Fibroblast of pulmonary artery (primary cell): ENCODE measurements at regions not wholly inside any gene's neighbourhood (a gene's known extent, or its start where the extent isn't known, plus 50 kb on each side); places are given as distances from the start of the nearest gene placed in this dataset.

Experiments
- DNase-seq: peaks from one replicate; pipeline ENCODE4 v3.0.0-alpha.2; 2010; ENCODE audit warnings: low read depth
- H3K4me3 ChIP-seq: replicated peaks from 2 replicates; pipeline ENCODE4 v1.5.1; 2011; ENCODE audit warnings: low read depth, mild to moderate bottlenecking, control low read depth, low read length, moderate library complexity
- TF ChIP-seq, protein P1 (sequence below): IDR thresholded peaks from 2 replicates; pipeline ENCODE4 v1.5.1; 2011; ENCODE audit warnings: mild to moderate bottlenecking, control low read depth, low read length, inconsistent platforms; ENCODE audit errors: missing control alignments

DNA sequence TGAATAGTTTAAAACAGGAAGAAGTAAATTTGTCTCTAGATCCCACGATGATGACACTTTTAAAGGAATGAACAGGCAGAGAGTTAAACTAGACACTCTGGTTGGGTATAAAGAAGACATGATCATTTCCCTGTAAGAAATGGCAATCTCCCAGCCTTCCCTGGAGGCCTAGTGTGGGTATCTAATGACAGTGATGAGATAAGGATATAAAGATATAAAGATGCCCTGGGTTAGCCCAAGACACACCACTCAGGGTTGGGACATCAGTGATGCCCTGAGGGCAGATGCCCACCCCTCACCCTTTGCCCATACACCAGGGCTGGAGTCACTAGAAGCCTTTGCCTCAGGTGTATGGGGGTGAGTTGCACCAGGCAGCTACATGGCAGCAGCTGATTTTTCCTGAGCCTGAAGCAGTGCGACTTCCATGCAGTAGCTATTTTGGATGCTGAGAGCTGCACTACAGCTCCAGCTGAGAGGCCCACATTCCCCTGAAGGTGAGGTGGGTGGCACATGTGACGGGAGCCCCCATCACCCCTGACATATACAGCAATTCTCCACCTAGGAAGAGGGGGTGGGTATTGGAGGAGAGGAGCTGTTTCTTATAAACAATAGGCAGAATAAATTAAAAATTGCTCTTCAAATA lies 177.5 kb downstream of the NDFIP2 start:
- H3K4me3 ChIP-seq = no peak overlapping the region
- TF ChIP-seq, protein P1, sequence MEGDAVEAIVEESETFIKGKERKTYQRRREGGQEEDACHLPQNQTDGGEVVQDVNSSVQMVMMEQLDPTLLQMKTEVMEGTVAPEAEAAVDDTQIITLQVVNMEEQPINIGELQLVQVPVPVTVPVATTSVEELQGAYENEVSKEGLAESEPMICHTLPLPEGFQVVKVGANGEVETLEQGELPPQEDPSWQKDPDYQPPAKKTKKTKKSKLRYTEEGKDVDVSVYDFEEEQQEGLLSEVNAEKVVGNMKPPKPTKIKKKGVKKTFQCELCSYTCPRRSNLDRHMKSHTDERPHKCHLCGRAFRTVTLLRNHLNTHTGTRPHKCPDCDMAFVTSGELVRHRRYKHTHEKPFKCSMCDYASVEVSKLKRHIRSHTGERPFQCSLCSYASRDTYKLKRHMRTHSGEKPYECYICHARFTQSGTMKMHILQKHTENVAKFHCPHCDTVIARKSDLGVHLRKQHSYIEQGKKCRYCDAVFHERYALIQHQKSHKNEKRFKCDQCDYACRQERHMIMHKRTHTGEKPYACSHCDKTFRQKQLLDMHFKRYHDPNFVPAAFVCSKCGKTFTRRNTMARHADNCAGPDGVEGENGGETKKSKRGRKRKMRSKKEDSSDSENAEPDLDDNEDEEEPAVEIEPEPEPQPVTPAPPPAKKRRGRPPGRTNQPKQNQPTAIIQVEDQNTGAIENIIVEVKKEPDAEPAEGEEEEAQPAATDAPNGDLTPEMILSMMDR = no peak
- no peak for DNase-seq

DNA sequence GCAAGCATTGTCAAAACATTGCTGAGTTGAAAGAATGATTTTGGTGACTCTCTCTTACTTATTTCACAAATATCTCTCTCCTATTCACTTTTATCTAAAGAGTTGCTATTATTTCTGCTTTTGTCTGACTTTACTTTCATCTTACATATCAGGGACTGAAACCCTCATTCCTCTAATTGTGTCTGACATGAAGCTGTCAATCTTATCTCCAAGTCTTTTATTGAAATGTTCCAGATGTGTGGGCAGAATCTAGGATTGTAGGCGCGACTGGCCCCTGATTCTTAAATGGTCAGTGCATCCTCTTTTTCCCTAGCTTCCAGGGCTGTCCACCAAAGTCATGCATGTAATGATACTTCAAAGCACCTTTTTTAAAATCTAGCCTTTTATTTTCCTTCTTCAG lies 174.6 kb downstream of the NDFIP2 start:
- TF ChIP-seq, protein P1 = no peak
- no peak overlapping the region for H3K4me3 ChIP-seq
- no peak for DNase-seq

DNA sequence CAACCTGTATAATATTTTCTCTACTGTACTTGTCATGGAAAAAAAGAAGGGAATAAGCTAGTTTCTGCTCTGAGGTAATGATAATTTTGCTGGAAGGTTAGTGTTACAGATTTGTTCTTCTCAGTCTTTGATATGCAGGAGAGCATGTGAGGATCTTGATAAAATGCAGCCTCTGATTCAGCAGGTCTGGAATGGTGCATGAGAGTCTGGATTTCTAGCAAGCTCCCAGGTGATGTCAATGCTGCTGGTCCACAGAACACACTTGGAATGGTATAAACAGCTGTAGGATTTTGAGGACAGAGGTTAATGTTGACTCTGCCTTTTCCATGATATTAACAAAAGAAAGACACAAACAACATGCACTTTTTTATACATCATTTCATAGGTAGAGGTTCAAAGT lies 173.6 kb downstream of the NDFIP2 start:
- TF ChIP-seq, protein P1 = no peak
- no peak for DNase-seq
- H3K4me3 ChIP-seq = no peak overlapping the region

DNA sequence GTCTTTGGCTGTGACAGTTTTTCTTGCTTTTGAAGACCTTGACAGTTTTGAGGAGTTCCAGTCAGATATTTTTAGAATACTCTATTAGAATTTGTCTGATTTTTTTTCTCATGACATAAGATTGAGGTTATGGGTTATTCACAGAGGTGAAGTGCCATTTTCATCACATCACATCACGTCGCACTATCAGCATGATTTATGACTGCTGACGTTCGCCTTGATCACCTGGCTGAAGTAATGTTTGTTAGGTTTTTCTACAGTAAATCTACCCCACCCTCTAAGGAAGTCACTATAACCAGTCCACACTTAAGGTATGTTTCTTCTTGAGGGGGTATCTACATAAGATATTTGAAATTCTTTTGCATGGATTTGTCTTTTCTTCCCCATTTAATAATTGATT lies 169.7 kb downstream of the NDFIP2 start:
- TF ChIP-seq, protein P1 = no peak
- no peak for DNase-seq
- no peak overlapping the region for H3K4me3 ChIP-seq

DNA sequence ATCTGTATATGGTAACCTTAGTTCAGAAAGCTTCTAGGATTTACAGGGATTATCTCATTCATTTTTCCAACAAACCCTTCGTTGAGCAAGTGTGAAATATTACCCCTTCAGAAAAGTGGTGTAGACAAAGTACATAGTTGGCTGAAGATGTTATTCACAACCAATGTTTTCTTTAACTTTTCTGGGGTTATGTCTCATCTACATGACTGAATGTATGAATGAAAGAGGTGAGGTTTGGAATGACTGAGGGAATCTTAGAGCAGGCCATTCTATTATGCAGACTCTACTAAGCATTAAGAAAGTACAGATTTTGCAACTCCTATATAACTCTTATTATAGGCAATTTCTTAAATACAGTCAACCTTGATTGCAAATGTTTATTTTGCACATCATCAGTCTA lies 167.2 kb downstream of the NDFIP2 start:
- DNase-seq = no peak
- TF ChIP-seq, protein P1 = no peak
- H3K4me3 ChIP-seq = no peak overlapping the region

DNA sequence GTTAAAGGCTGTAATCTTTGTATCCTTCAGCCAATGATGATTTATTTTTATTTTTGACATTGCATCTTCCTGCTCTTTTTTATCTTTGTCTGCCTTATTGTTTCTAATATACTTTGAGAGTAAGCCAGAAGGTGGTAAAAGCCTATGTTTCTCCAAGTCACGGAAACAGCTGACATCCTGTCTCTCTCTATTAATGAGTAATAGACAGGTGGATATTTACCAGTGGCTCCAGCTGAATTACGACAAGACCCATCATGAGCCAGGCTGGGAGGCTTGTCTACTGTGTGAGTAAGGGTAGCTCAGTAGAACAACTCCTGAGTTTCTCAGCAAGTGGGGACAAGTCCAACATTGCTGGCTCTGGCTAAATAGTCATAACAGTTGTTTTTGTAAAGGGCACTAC lies 166.6 kb downstream of the NDFIP2 start:
- peak; percentile 5 for DNase-seq
- TF ChIP-seq, protein P1 = no peak
- H3K4me3 ChIP-seq = no peak overlapping the region

DNA sequence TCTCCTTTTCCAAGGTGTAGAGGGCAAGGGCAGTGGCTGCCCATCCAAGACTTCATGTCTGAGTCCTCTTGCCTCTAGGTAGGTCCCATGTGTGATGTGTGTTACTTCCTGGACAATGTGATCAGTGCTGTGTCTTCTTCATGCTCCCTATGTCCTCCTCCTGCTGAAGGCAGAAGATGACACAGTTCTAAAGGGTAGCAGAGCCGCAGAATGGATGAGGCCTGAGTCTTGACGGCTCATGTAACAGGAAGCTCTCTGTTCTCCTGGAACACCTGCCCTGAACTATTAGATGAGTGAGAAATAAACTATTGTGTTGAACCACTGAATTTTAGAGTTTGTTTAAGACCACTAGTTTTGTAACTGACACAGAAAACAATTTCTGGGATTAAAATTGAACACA lies 165.9 kb downstream of the NDFIP2 start:
- H3K4me3 ChIP-seq = no peak overlapping the region
- TF ChIP-seq, protein P1 = no peak
- DNase-seq = no peak
